ENCODE measurements at regions not wholly inside any gene's neighbourhood (a gene's known extent, or its start where the extent isn't known, plus 50 kb on each side); places are given as distances from the start of the nearest gene placed in this dataset.

- Histone ChIP-seq H3K27me3 (ENCODE audit: control insufficient read depth in 3 of 3, insufficient read depth in 3 of 3, low read length in 2 of 3) (no peaks in the 10 kb centered on the region), H3K4me3 (no peak overlapping the region), H3K9ac (ENCODE audit: insufficient read depth in 1 of 2, low read length in 2 of 2) (no peak overlapping the region), H3K9me3 (ENCODE audit: control insufficient read depth in 4 of 4, insufficient read depth in 3 of 4, low read length in 3 of 4) (no peaks in the 10 kb centered on the region), H3K4me1 (ENCODE audit: control insufficient read depth in 5 of 5, insufficient read depth in 5 of 5, low read length in 5 of 5) (no peaks in the 10 kb centered on the region), H3K36me3 (ENCODE audit: control insufficient read depth in 4 of 4, insufficient read depth in 4 of 4, low read length in 4 of 4) (no peaks in the 10 kb centered on the region), H3K27ac (ENCODE audit: low read depth in 1 of 2, low read length in 1 of 2) (no peak overlapping the region)
- 84 to 89% methylated on average over 2 of the region's 2 CpGs for WGBS, 2 donors
- no peak for TF ChIP-seq CTCF (IDR thresholded peaks at IDR 0.05; ENCODE audit: control extremely low read depth, extremely low read depth)
- DNase-seq (no peak), ATAC-seq (ENCODE audit: insufficient read depth, low FRiP score) (no peak)
These were observed 193.8 kb upstream of the SHISA6 start for GRCh38 chr17:11047228-11047627.

- Histone ChIP-seq H3K27me3 (ENCODE audit: control insufficient read depth in 3 of 3, insufficient read depth in 3 of 3, low read length in 2 of 3) (no peaks in the 10 kb centered on the region), H3K4me3 (no peak overlapping the region), H3K9ac (ENCODE audit: insufficient read depth in 1 of 2, low read length in 2 of 2) (no peak overlapping the region), H3K36me3 (ENCODE audit: control insufficient read depth in 4 of 4, insufficient read depth in 4 of 4, low read length in 4 of 4) (no peaks in the 10 kb centered on the region), H3K4me1 (ENCODE audit: control insufficient read depth in 5 of 5, insufficient read depth in 5 of 5, low read length in 5 of 5) (no peaks in the 10 kb centered on the region), H3K9me3 (ENCODE audit: control insufficient read depth in 4 of 4, insufficient read depth in 3 of 4, low read length in 3 of 4) (no peaks in the 10 kb centered on the region), H3K27ac (ENCODE audit: low read depth in 1 of 2, low read length in 1 of 2) (no peak overlapping the region)
- WGBS, 2 donors: 82 to 83% methylated on average over 1 of the region's 1 CpG
- no peak for TF ChIP-seq CTCF (IDR thresholded peaks at IDR 0.05; ENCODE audit: control extremely low read depth, extremely low read depth)
- ATAC-seq (ENCODE audit: insufficient read depth, low FRiP score) (no peak), DNase-seq (no peak)
These were observed 201.5 kb upstream of the PIRT start for GRCh38 chr17:11039342-11039741.

- Histone ChIP-seq H3K9me3 (ENCODE audit: control insufficient read depth in 4 of 4, insufficient read depth in 3 of 4, low read length in 3 of 4) (peaks cover 0 to 3% (median 1%) of the 10 kb centered on the region in 4 donors), H3K36me3 (ENCODE audit: control insufficient read depth in 4 of 4, insufficient read depth in 4 of 4, low read length in 4 of 4) (no peaks in the 10 kb centered on the region), H3K27me3 (ENCODE audit: control insufficient read depth in 3 of 3, insufficient read depth in 3 of 3, low read length in 2 of 3) (no peaks in the 10 kb centered on the region), H3K27ac (ENCODE audit: low read depth in 1 of 2, low read length in 1 of 2) (no peak overlapping the region), H3K9ac (ENCODE audit: insufficient read depth in 1 of 2, low read length in 2 of 2) (no peak overlapping the region), H3K4me1 (ENCODE audit: control insufficient read depth in 5 of 5, insufficient read depth in 5 of 5, low read length in 5 of 5) (no peaks in the 10 kb centered on the region), H3K4me3 (no peak overlapping the region)
- ATAC-seq (ENCODE audit: insufficient read depth, low FRiP score): no peak
- no peak for DNase-seq
- 51 to 71% methylated on average over 5 of the region's 5 CpGs for WGBS, 2 donors
- TF ChIP-seq CTCF (IDR thresholded peaks at IDR 0.05; ENCODE audit: control extremely low read depth, extremely low read depth): no peak
These were observed 197.8 kb upstream of the PIRT start for GRCh38 chr17:11035681-11036080.

GRCh38 chr17:11031787-11032186 is 193.9 kb upstream of the PIRT start:
- ATAC-seq (ENCODE audit: insufficient read depth, low FRiP score) (no peak), DNase-seq (no peak)
- no peak overlapping the region for H3K9ac ChIP-seq (ENCODE audit: insufficient read depth in 1 of 2, low read length in 2 of 2)
- no peaks in the 10 kb centered on the region for H3K36me3 ChIP-seq (ENCODE audit: control insufficient read depth in 4 of 4, insufficient read depth in 4 of 4, low read length in 4 of 4)
- 92 to 93% methylated on average over 4 of the region's 4 CpGs for WGBS, 2 donors
- no peak for TF ChIP-seq CTCF (IDR thresholded peaks at IDR 0.05; ENCODE audit: control extremely low read depth, extremely low read depth)
- no peaks in the 10 kb centered on the region for H3K4me1 ChIP-seq (ENCODE audit: control insufficient read depth in 5 of 5, insufficient read depth in 5 of 5, low read length in 5 of 5)
- H3K4me3 ChIP-seq: no peak overlapping the region
- no peak overlapping the region for H3K27ac ChIP-seq (ENCODE audit: low read depth in 1 of 2, low read length in 1 of 2)
- H3K27me3 ChIP-seq (ENCODE audit: control insufficient read depth in 3 of 3, insufficient read depth in 3 of 3, low read length in 2 of 3): no peaks in the 10 kb centered on the region
- H3K9me3 ChIP-seq (ENCODE audit: control insufficient read depth in 4 of 4, insufficient read depth in 3 of 4, low read length in 3 of 4): peaks cover 0 to 3% (median 1%) of the 10 kb centered on the region in 4 donors

Measured in lung (tissue), 11 donors.